ENCODE measurements at regions not wholly inside any gene's neighbourhood (a gene's known extent, or its start where the extent isn't known, plus 50 kb on each side); places are given as distances from the start of the nearest gene placed in this dataset.
"Not testable (repeated sequence)": the region's sequence is repeated elsewhere in the genome, so short reads cannot be mapped to it uniquely, and the experiment has no call there.

DNA sequence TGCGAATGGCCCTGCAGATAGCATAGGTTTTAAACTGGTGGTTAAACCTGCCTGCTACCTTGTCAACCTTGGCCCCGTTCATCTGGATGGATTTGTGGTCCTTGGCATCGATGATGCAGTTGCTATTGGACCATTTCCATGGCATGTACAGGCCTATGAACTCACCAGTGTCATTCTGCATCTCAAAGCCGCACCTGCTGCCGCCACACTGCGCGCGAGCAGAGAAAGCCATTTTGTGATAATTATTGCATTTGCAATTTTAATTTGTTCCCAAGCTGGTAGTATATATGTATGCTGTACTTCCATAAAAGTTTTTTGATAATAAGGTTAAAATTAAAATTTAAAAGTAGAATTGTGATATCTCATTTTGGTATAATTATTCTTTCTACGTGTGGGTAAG, 94.8 kb upstream of the UXS1 start:
- no peak for DNase-seq

DNA sequence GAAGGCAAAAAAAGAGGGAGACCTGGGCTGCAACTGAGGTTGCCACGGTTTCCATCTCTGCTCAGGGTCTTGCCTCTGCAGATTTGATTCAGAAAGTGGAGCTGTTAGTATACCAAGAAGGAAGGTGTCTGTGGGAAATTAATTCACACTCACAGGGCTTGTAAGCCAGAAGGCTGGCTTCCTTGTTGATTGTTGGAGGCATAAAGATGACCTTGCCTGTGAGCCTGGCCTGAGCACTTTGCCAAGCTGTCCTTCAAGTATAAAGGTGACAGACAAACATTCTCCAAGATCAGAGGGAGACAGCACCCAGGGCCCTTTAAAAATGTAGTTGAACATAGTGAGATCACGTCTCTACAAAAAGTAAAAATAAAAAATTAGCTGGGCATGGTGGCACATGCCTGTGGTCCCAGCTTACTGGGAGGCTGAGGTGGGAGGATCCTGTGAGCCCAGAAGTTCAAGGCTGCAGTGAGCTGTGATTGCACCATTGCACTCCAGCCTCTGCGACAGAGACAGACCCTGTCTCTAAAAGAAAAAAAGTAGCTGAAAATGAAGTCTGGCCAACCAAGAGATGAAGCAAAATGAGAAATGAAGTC, 91.2 kb upstream of the UXS1 start:
- DNase-seq, result no peak

DNA sequence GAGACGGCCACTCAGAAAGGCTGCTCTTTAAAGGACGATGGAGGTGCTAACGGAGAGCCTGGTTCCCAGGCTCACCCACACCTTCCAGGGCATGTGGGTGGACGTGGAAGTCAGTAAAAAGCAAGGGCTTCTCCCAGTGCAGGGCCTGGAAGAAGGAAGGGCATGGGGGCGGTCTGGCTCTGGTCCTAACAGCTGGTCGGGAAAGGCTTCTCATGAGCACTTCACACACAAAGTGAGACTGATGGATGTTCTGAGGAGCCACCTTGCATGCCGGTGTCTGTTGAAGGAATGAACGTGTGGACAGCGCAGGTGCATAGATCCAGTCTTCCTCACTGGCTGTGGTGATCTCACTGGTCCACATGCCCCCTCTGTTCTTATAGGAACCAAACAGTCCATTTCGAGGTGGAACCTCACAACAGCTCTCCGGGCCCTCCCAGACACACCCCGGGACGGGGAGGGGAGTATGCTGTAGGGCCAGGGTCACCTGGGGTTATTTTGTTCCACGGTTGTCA, 90.6 kb upstream of the UXS1 start:
- DNase-seq, result no peak

DNA sequence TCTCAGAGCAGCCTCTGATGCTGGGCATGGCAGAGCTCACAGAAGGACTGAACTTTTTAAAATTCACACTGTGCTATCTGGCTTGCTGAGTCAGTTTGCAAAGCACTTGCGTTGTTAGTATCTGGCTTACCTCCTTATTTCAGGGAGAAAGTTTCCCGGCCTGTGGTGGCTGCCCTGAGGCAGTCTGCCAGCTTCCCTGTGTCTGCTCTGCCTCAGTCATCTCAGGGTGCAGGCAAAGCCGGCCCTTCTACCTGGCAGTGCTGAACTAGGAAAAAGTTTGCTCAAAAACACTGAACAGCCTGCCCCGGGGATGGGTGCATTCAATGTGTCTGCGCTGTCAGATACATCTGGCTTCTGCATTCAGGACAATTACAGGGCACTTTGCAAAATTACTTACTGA, 90.2 kb upstream of the UXS1 start:
- no peak for DNase-seq

DNA sequence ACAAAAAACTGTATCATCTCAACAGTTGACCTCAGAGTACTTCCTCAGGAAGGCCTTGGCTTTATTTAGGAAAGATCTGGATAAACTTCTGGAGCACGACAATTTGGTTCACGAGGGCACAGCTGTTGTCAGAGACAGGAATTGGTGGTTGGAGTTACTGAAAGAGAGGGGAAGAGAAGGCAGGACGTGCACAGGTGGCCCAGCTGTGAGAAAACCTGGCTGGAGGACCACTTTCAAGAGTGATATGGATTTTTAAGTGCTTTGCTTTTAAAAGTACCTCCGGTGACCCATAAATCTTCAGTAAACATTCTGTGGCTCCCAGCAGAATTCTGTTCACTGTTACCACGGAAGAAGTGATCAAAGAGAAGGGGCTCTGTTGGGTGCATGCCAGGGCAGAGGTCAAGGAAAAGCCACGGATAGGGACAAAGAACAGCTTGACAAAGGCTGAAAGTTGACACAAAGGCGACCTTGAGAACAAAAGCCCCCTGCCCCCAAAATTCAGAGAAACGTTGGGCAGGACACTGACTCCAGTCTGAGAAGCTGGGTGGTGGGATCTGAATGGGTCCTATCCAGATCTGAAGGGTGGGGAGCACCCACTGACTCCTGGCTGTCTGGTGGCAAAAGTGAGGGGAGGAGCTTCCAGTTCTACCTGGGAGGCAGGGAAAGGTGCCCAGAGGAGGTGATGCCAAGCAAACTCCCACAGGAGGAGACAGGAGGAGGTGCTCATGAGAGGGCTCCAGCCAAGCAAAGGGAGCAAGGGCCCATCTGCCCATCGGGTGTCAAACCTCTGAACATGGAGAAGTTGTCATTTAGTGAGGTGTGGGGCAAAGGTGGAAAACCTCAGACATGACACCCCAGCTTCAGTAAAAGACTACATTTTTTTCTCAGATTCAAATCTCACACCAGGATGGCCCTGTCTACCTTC, 89.4 kb upstream of the UXS1 start:
- DNase-seq, result not testable (repeated sequence)

DNA sequence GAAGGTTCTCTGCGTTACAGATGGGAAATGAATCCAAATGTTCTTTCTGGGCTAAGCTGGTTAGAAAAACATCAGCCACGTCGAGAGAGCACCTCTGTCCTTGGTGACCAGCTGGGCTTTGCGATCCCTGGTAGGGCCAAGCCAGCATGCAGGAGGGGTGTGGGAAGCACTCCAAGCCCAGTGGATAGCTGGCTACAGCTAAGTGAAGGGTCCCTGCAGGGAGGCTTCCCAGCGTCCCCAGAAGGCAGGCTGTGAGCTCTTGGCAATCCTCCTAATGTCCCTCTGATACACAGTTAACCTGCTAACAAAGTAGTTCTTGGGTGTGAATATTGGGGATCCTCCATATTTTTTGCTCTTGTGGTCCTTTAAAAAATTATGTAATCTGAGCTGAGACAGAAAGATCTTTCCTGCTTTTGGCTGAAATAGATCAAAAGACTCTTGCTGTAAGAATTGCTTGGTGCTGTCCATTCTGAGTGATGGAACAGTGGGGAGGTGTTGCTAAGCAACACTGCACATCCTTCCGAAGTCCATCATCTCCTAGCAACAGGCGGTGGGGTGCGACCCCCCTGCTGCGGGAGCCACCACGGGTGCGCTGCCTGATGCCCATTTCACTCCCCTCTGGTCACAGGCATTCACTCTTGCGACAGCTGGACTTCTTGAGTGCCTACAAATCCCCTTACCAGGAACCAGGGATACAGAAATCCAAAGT, 88.5 kb upstream of the UXS1 start:
- DNase-seq, result no peak

DNA sequence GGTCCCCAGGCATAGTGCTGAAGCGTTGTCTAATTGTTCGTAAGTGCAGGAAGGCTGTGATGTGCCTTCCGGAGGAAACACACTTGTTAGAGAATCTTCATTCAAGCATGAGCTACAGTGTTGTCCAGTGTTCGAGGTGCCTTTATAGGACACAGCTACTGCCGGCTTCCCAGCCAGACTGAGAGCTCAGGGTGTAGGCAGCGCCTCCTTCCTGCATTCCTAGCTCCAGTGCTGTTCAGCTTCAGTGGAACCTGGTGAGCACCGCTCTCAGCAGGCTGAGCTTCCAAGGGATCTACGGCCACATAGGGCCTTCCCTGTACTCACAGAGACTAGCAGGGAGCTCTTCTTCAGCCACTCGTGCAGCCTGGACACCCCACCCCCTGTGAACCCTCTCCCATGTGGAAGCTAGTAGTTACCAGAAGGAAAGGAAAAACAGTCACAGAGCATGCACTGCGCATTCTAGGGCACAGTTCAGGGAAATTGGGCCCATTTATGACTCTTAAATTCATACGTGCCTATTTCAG, 87.9 kb upstream of the UXS1 start:
- DNase-seq, result not testable (repeated sequence)

DNA sequence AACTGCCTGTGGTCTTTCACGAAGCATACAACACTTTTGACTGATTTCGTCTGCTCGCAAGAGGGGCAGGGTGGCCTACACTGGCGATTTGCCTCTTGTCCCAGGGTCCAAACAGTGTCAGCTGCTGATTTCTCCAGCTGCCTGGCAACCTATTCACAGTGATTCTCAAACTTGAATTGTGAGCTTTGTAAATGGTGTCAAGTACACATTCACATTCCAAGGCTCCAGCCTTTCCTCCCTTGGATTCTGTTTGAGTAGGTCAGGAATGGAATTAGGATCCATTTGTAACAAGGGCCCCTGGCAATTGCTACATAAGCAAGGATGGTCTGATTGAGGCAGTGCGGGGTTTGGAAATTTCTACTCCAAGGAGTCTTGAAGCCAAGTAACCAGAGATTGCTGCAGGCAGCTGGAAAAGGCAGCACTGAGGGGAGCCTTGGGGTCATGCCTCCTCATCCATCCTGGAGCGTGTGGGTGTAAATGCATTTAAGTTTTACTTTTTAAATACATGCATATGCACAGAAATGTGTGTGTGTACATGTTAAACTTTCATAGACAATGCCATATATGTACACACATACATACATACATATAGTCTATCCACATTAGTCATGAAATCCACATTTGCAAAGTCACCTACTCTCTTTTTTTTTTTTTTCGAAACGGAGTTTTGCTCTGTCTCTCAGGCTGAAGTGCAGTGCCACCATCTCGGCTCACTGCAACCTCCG, 86.8 kb upstream of the UXS1 start:
- DNase-seq, result no peak

DNA sequence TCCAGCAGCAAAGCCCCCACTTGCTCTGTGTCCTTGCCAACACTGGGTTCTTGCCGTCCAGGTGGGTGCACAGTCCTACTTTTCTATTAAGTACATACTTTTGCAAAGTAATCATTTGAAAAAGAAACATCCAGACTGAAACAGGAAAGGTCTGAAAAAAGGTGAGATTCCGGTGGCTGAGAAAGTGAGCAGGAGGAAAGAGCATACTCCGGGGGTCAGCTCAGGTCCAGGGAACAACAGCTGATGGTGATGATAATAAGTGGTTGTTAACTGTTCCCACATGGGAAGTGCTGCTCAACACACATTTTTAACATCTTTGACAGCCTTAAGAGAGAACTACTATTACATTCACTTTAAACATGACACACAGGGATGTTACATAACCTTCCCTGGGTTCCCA, 86.1 kb upstream of the UXS1 start:
- DNase-seq, result no peak

DNA sequence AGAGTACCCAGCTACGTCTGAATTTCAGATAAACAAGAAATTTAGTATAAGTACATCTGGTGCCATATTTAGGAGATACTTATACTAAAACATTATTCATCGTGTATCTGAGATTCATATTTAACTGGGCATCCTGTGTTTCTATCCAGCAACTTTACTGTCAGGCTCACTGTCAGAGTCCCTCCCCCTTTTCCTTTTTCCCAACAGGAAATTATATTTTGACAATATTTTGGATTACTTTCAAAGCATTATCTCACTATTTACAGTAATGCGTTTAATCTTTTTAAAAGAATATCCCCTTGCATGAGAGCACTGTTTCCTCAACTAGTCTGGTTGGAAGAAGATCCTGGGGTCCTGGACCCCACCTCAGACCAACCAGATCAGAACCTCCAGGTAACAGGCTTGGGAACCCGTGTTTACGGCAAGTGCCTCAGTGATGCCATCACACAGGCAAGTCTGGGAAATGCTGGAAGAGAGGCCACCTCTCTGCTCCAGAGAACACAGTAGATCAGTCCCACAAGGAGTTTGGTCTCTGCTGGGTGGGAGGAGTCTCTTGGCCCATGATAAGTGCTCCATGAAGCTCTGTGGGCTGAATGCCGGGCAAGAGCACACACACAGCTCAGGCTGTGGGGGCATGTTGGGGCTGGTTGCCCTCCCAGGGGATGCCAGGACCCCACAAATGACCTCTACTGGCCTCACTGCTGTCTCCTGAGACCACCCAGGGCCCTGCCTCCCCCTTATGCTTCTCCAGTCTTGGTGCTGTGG, 84.2 kb upstream of the UXS1 start:
- DNase-seq, result no peak

DNA sequence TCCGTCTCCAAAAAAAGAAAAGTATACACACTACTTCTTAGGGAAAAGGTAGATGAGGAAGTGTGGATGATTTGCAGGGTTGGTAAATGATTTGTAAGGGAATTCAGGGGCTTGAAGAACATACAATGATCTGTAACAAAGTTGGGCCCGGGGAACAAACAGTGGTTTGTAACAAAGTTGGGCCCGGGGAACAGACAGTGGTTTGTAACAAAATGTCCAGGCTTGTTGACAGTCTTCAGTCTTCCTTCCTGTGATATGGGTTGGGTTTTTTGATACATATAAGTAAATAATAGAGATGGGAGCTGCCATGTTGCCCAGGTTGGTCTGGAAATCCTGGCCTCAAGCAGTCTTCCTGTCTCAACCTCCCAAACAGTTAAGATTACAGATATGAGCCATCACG, 83.3 kb upstream of the UXS1 start:
- no peak for DNase-seq

DNA sequence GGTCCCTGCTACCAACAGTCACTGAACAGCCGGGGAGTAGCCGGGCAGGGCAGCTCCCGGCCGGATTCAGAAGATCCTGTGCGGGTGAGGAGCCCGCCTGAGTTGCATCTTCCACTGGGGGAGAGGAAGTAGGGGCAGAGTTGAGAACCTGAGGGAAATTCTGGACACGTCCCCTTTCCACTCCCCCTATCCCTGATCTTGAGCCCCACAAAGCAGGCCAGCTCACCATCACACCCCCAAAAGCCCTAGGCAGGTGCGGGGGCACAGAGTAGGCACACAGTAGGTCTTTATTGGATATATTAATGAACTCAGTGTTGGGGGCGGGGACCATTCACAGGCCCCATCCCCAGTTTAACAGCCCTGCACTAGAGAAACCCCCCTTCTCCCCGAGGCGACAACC, 81.9 kb upstream of the UXS1 start:
- DNase-seq, result no peak

DNA sequence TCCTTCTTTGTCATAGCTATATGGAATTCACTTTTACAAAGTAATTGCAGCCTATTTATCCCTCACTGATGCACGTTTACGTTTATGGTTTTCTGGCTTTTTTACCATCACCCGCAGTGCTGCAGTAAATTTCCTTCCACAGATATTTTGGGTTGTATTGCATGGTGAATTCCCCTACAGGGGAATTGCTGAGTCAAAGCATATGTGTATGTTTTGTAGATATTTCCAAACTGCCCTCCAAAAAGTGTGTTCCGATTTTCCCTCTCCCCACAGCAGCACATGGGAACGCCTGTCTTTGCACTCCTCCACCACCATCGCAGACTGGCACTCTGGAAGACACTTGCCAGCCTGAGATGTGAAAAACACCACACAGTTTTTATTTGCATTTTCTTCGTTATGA, 80.6 kb upstream of the UXS1 start:
- no peak for DNase-seq

DNA sequence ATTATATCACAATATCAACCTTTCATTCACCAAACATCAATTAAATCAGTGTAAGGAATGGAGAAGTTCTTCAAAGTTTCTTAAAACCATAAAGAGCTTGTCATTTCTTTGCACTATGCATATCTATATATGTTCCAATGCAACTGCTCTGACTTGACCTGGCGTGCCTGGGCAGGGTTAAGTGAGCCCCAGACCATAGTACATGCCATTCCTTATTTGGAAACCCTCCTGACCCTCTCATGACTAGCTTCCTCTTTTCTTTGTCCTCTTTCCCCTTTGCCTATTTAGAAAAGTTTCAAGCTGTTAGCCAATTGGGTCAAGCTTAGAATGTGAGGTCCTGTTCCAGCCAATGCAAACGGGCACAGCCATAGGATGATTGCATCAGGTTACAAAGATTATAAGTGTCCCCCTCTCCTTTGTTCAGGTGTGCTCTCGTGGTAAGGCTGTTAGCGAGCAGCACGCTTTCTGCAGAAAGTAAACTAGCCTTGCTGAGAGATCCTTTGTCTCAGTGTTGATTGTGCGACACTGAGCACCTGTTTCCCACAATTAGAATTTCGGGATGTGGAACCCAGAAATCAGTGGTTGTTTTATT, 78.2 kb upstream of the UXS1 start:
- DNase-seq, result no peak

DNA sequence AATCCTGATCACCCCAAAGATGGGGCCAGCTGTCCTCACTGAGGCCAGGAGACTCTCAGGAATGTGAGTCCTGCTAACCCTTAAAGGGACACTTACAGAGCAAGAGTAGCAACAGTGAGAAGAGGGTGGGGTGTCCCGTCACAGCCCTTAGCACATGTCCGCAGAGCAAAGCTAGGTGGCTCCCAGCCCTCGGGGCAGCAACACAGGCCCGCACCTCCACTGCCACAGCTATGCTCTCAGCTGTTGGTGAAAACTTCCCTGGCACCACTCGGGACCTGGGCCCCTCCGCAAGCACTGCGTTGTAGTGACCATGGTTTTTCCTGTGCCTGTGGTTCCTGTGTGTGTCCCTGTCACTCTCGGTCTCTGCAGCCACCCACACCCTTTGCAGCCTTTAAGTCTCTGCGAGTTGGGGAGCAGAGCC, 76.4 kb upstream of the UXS1 start:
- no peak for DNase-seq

DNA sequence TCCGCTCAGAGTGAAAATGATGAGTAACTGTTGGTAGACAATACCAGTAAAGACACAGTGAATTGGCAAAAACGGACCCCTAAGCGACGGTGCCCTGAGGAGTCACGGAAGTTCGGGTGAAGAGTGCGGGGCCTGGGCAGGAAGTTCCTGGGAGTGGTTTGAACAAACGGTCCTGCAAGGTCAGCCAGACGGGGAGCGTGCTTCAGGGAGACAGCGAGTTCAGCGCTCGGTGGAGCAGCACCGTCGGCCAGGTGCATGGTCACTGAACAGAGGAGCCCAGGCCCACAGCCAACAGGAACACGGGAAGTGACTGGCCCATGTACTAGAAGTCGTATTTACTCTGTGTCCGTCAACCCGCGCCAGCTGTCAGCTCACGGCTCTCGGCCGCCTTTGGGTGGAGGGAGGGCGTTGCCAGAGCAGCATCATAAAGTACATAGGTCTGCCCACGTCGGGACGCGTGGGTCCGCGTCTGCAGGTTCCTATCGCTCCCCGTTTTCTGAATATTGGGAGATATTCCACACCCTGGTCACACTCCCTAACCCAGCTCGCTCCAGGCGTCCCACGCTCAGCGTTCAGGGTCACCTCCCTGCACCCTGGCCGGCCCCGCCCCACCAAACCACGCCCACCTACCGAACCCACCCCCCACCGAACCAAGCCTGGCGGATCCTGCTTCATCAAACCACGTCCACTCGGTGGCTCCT, 75.6 kb upstream of the UXS1 start:
- DNase-seq, result peak; percentile 41

DNA sequence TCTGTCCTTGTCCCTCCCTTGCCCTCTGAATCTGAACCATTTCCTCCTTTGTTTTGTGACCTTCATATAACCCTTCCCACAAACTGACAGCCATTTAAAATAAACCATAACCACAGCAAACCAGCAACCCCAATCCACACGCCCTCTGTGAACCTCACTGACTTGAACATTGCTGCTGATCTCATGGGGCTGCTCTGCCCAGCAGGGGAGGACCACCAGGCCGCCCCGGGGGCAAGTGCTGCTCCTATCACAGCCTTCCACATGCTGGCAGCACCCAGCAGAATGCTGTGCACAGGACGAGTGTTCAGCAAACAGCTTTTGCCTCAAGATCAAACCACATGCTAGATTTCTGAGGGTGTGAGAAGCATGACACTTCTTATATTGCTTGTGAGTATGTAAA, 73.9 kb upstream of the UXS1 start:
- DNase-seq, result no peak

DNA sequence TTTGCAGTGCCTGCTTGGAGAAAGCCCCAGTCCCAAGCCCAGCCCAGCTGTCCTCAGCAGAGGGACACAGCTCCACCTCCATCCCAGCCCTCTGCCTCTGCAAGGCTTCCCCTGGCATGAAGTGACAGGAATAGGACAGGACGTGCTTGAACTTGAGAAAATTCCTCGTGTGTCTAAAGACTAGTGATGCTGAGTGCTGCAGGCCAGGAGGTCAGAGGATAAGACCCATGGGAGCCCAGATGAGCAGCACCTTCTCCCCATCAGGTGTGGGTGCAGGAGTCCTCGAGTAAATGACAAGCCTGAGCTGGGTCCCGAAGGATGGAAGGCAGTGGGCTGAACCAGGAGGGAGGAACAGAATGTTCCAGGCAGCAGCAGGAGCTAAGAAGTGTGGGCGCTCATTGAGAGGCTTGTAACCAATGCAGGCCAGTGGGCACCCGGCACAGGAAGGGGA, 67.8 kb upstream of the UXS1 start:
- DNase-seq, result no peak

DNA sequence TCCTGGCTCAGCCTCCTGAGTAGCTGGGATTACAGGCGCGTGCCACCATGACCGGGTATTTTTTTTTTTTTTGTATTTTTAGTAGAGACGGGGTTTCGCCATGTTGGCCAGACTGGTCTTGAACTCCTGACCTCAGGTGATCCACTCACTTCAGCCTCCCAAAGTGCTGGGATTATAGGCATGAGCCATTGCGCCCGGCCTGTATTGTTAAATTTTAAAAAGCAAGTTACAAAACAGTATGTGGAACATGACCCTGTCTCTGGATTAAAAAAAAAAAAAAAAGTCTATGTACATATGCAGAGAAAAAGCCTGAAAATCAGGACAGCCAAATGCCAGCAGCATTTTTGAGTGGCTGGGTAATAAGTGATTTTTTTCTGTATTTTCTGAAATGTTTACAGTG, 64.8 kb upstream of the UXS1 start:
- DNase-seq, result not testable (repeated sequence)

DNA sequence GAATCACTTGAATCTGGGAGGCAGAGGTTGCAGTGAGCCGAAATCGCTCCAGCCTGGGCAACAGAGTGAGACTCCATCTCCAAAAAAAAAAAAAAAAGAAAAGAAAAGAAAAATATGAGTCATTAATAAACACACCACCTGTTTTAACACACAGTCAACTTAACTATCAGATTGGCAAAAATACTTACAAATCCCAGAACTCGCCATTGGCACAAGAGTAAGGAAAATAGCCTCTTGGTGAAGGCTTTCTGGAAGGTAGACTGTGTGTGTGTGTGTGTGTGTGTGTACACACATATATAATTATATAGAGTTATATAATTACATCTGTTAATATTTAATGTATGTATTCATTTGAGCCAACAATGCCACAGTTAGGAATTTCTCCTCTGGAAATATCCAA, 63.7 kb upstream of the UXS1 start:
- DNase-seq, result no peak

DNA sequence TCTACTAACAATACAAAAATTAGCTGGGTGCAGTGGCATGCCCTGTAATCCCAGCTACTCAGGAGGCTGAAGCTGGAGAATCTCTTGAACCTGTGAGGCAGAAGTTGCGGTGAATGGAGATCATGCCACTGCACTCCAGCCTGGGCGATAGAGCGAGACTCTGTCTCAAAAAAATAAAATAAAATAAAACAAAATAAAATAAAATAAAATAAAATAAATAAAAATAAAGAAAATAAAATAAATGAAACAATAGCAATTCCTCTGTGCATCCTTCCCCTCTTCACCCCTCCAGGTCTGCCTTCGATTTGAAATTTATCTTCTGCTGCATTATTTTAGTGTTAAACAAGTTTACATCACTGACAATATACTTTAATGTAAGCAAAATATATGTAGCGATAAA, 63.0 kb upstream of the UXS1 start:
- no peak for DNase-seq

Data from NCI-H526 treated with DMSO at 0.1 percent for 48 hours (cell line).